ENCODE measurements at regions not wholly inside any gene's neighbourhood (a gene's known extent, or its start where the extent isn't known, plus 50 kb on each side); places are given as distances from the start of the nearest gene placed in this dataset.

DNA sequence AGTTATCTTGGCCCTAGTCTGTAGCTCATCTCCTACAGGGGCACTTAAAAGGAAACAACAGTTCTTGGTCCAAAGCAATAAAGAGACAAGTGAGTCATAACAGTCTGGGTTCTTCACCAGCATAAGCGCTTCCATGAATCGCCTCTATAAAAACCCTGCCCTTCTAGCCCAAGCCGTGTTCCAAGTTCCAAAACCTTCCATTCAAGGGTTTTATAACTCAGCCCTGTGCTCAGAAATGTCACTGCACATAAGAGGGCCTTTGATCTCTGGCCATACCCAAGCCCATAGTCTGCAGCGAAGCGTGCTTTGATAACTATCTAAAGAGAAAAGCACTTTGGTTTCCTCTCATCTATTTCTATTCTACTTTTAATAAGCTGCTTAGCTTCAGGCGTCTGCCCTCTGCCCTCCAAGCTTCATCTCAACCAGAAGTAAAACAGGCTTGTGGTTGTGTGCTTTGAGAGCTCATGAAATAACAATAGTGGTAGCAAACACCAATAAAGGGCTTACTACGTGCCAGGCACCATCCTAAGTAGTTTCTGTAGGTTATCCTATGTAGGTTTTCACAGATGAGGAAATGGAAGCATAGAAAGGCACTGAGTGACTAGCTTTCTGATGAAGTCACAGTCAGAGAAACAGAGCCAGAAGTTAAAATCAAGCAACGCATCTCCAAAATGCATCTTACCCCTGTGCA lies 64.0 kb upstream of the AKAP13 start:
- H3K27me3 ChIP-seq (ENCODE audit: control insufficient read depth in 4 of 4, insufficient read depth in 4 of 4, low read length in 3 of 4): no peaks in the 10 kb centered on the region
- H3K4me1 ChIP-seq (ENCODE audit: control insufficient read depth in 4 of 4, insufficient read depth in 4 of 4, low read length in 3 of 4): no peaks in the 10 kb centered on the region
- no peaks in the 10 kb centered on the region for H3K36me3 ChIP-seq (ENCODE audit: control insufficient read depth in 4 of 4, insufficient read depth in 3 of 4, low read depth in 1 of 4, low read length in 3 of 4)
- no peak overlapping the region for H3K27ac ChIP-seq (ENCODE audit: low read depth in 1 of 2, low read length in 2 of 2)
- TF ChIP-seq FOXA1 (IDR thresholded peaks at IDR 0.05): no peak
- TF ChIP-seq RXRA (IDR thresholded peaks at IDR 0.05): no peak
- no peak for TF ChIP-seq SP1 (IDR thresholded peaks at IDR 0.05)
- TF ChIP-seq REST (IDR thresholded peaks at IDR 0.05): no peak
- TF ChIP-seq JUND (IDR thresholded peaks at IDR 0.05): no peak
- no peak for TF ChIP-seq HNF4G (IDR thresholded peaks at IDR 0.05)
- TF ChIP-seq NR2F2 (IDR thresholded peaks at IDR 0.05): no peak
- TF ChIP-seq YY1 (IDR thresholded peaks at IDR 0.05): no peak
- no peak for DNase-seq (ENCODE audit: low spot score)
- no peaks in the 10 kb centered on the region for H3K9me3 ChIP-seq (ENCODE audit: control insufficient read depth in 4 of 4, low read length in 3 of 4)
- H3K4me3 ChIP-seq (ENCODE audit: low read depth in 1 of 3, low read length in 3 of 3): no peak overlapping the region
- 71% methylated on average over 8 of the region's 8 CpGs for WGBS
- no peak overlapping the region for H3K9ac ChIP-seq (ENCODE audit: low read depth in 1 of 2, low read length in 2 of 2)

DNA sequence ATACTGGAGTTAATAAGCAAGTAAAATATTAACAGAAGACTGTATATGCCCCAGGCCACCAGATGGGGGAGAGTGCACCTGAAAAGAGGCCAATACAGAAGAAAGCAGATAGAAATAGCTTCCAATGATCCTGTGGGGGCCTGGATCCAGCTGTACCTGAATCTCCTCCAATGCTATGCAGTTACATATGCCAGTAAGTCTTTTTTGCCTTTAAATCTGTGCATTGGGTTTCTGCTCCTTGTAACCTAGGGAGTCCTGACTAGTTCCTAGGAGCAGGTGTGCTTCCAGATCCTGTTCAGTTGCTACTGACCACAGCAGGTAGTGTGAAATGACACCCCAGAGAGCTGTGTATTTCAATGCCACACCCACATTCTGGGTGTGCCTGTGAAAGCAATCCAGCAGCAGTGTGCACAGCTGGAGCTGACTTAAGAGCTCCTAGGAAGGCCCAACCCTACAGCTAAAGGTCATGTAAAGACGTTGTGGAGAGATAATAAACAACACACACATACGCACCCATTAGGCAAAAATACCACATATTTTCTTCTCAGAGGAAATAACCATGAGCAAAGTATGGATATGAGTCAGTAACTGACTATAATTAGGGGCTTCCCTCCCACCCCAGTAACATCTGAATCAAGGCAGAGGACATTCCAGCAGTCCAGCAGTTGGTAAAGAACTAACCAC lies 62.2 kb upstream of the AKAP13 start:
- no peaks in the 10 kb centered on the region for H3K36me3 ChIP-seq (ENCODE audit: control insufficient read depth in 4 of 4, insufficient read depth in 3 of 4, low read depth in 1 of 4, low read length in 3 of 4)
- WGBS: 73% methylated on average over 2 of the region's 2 CpGs
- no peaks in the 10 kb centered on the region for H3K4me1 ChIP-seq (ENCODE audit: control insufficient read depth in 4 of 4, insufficient read depth in 4 of 4, low read length in 3 of 4)
- TF ChIP-seq RAD21 (IDR thresholded peaks at IDR 0.05): peak in 1 of 2 donors; percentile 48
- TF ChIP-seq SP1 (IDR thresholded peaks at IDR 0.05): no peak
- no peak overlapping the region for H3K4me3 ChIP-seq (ENCODE audit: low read depth in 1 of 3, low read length in 3 of 3)
- H3K9me3 ChIP-seq (ENCODE audit: control insufficient read depth in 4 of 4, low read length in 3 of 4): no peaks in the 10 kb centered on the region
- no peak overlapping the region for H3K9ac ChIP-seq (ENCODE audit: low read depth in 1 of 2, low read length in 2 of 2)
- H3K27me3 ChIP-seq (ENCODE audit: control insufficient read depth in 4 of 4, insufficient read depth in 4 of 4, low read length in 3 of 4): no peaks in the 10 kb centered on the region
- DNase-seq (ENCODE audit: low spot score): no peak
- H3K27ac ChIP-seq (ENCODE audit: low read depth in 1 of 2, low read length in 2 of 2): no peak overlapping the region

DNA sequence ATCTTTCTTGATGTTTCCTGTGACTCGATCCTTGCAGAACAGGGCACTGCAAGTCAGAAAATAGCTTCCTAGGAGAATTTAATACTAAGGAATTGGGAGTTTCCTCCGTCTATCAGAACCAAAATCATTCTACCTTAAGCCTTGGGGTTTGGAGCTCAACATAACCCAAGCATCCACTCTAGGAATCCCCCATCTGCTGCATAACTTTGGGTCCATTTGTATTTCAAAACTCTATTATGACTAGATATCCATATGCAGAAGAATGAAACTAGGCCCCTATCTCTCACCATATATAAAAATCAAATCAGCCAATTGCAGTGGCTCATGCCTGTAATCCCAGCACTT lies 61.7 kb upstream of the AKAP13 start:
- no peak for DNase-seq (ENCODE audit: low spot score)
- Histone ChIP-seq H3K4me1 (ENCODE audit: control insufficient read depth in 4 of 4, insufficient read depth in 4 of 4, low read length in 3 of 4) (no peaks in the 10 kb centered on the region), H3K9me3 (ENCODE audit: control insufficient read depth in 4 of 4, low read length in 3 of 4) (no peaks in the 10 kb centered on the region), H3K4me3 (ENCODE audit: low read depth in 1 of 3, low read length in 3 of 3) (no peak overlapping the region), H3K36me3 (ENCODE audit: control insufficient read depth in 4 of 4, insufficient read depth in 3 of 4, low read depth in 1 of 4, low read length in 3 of 4) (no peaks in the 10 kb centered on the region), H3K27ac (ENCODE audit: low read depth in 1 of 2, low read length in 2 of 2) (no peak overlapping the region), H3K27me3 (ENCODE audit: control insufficient read depth in 4 of 4, insufficient read depth in 4 of 4, low read length in 3 of 4) (no peaks in the 10 kb centered on the region), H3K9ac (ENCODE audit: low read depth in 1 of 2, low read length in 2 of 2) (no peak overlapping the region)
- 77% methylated on average over 2 of the region's 2 CpGs for WGBS
- TF ChIP-seq RXRA (IDR thresholded peaks at IDR 0.05): no peak
- TF ChIP-seq MAX (IDR thresholded peaks at IDR 0.05): no peak
- no peak for TF ChIP-seq JUND (IDR thresholded peaks at IDR 0.05)
- TF ChIP-seq ATF3 (IDR thresholded peaks at IDR 0.05): no peak
- no peak for TF ChIP-seq HNF4G (IDR thresholded peaks at IDR 0.05)
- TF ChIP-seq HNF4A (conservative IDR thresholded peaks at IDR 0.05): no peak
- TF ChIP-seq, protein P1, sequence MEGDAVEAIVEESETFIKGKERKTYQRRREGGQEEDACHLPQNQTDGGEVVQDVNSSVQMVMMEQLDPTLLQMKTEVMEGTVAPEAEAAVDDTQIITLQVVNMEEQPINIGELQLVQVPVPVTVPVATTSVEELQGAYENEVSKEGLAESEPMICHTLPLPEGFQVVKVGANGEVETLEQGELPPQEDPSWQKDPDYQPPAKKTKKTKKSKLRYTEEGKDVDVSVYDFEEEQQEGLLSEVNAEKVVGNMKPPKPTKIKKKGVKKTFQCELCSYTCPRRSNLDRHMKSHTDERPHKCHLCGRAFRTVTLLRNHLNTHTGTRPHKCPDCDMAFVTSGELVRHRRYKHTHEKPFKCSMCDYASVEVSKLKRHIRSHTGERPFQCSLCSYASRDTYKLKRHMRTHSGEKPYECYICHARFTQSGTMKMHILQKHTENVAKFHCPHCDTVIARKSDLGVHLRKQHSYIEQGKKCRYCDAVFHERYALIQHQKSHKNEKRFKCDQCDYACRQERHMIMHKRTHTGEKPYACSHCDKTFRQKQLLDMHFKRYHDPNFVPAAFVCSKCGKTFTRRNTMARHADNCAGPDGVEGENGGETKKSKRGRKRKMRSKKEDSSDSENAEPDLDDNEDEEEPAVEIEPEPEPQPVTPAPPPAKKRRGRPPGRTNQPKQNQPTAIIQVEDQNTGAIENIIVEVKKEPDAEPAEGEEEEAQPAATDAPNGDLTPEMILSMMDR (IDR thresholded peaks at IDR 0.05; ENCODE audit: low read depth, low read length, missing input control): no peak
- TF ChIP-seq NR2F2 (IDR thresholded peaks at IDR 0.05): no peak
- TF ChIP-seq TAF1 (conservative IDR thresholded peaks at IDR 0.05): no peak
- TF ChIP-seq GABPA (IDR thresholded peaks at IDR 0.05 in 1 of 2, conservative IDR thresholded peaks at IDR 0.05 in 1 of 2): no peak
- no peak for TF ChIP-seq FOXA1 (IDR thresholded peaks at IDR 0.05)
- TF ChIP-seq ZBTB33 (IDR thresholded peaks at IDR 0.05): no peak
- no peak for TF ChIP-seq RAD21 (IDR thresholded peaks at IDR 0.05)
